ENCODE measurements at regions not wholly inside any gene's neighbourhood (a gene's known extent, or its start where the extent isn't known, plus 50 kb on each side); places are given as distances from the start of the nearest gene placed in this dataset.

DNA sequence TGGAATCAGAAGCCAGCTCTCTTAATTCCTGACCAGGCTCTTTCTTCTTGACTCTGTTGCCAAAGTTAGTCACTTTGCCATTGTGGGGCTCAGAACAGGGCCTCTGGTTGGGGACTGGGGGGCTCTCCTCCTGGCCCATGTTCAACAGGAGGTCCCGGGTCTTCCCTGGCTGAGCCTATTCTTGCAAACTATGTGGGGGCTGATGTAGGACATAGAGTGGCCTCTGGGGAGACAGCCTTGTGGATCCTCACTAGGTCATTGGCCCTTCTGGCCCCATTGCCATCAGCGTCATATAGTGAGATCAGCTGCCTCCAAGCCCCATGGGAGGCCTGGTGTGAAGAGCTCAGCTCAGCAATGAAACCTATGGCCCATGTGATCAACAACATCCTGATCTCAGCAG, 77.6 kb upstream of the LEP start:
- TF ChIP-seq, protein P1, sequence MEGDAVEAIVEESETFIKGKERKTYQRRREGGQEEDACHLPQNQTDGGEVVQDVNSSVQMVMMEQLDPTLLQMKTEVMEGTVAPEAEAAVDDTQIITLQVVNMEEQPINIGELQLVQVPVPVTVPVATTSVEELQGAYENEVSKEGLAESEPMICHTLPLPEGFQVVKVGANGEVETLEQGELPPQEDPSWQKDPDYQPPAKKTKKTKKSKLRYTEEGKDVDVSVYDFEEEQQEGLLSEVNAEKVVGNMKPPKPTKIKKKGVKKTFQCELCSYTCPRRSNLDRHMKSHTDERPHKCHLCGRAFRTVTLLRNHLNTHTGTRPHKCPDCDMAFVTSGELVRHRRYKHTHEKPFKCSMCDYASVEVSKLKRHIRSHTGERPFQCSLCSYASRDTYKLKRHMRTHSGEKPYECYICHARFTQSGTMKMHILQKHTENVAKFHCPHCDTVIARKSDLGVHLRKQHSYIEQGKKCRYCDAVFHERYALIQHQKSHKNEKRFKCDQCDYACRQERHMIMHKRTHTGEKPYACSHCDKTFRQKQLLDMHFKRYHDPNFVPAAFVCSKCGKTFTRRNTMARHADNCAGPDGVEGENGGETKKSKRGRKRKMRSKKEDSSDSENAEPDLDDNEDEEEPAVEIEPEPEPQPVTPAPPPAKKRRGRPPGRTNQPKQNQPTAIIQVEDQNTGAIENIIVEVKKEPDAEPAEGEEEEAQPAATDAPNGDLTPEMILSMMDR (IDR thresholded peaks at IDR 0.05; ENCODE audit: control insufficient read depth, extremely low read depth, insufficient read depth): no peak

DNA sequence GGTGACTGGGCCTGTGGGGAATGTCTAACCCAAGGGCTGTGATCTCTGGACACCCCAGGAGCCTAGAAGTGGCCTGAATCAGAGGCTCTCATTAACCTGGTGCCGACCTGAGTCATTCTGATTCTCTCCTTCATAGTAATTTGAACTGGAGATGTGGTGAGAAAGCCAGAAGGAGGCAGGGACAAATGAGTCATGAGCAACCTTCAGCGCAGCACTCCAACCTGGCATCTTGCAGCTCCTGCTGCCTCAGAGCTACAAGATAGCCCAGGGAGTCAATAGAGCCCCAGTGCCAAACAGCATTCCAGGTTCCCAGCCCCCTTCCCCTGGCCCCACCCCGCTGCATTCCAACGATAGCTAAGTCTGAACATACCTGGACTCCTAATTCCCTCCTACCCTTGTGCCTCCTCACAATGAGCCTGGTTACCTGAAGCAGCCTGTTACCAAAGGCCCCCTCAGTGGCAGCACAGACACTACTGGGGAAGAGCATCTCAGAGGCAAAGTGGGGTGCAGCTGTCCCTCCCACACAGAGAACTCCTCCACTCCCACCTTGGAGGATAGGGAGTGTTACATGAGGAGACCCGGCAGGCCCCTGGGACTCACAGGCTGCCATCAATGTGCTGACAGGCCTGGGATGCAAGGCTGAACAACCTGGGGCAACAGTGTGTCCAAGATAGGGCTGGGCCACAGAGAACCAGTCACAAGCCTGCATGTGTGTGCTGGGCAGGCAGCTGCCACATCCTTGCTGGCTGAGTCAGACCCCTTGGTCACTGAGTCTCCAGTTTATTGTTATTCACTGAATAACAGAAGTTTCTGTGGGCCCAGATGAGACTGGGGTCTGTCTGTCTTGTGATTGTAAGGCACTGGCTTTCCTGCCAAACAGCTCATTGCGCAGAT, 76.8 kb upstream of the LEP start:
- DNase-seq (ENCODE audit: low read depth): no peak
- TF ChIP-seq, protein P1 (IDR thresholded peaks at IDR 0.05; ENCODE audit: control insufficient read depth, extremely low read depth, insufficient read depth): no peak
- no peak overlapping the region for H3K4me3 ChIP-seq (ENCODE audit: low read depth, low read length)

More for the DNA sequence above, 77.6 kb upstream of the LEP start:
- no peak overlapping the region for H3K4me3 ChIP-seq (ENCODE audit: low read depth, low read length)
- DNase-seq (ENCODE audit: low read depth): no peak

- no peak for DNase-seq (ENCODE audit: low read depth)
- no peak overlapping the region for H3K4me3 ChIP-seq (ENCODE audit: low read depth, low read length)
- TF ChIP-seq, protein P1 (IDR thresholded peaks at IDR 0.05; ENCODE audit: control insufficient read depth, extremely low read depth, insufficient read depth): no peak
Observed at GRCh38 chr7:128164955-128165670, 76.0 kb upstream of the LEP start.

GRCh38 chr7:128165927-128166420, 75.1 kb upstream of the LEP start:
- TF ChIP-seq, protein P1 (IDR thresholded peaks at IDR 0.05; ENCODE audit: control insufficient read depth, extremely low read depth, insufficient read depth): no peak
- no peak for DNase-seq (ENCODE audit: low read depth)
- no peak overlapping the region for H3K4me3 ChIP-seq (ENCODE audit: low read depth, low read length)

- no peak for DNase-seq (ENCODE audit: low read depth)
- peak overlapping the region; percentile 26 for H3K4me3 ChIP-seq (ENCODE audit: low read depth, low read length)
- TF ChIP-seq, protein P1 (IDR thresholded peaks at IDR 0.05; ENCODE audit: control insufficient read depth, extremely low read depth, insufficient read depth): no peak
Observed at GRCh38 chr7:128166603-128167041, 74.5 kb upstream of the LEP start.

DNA sequence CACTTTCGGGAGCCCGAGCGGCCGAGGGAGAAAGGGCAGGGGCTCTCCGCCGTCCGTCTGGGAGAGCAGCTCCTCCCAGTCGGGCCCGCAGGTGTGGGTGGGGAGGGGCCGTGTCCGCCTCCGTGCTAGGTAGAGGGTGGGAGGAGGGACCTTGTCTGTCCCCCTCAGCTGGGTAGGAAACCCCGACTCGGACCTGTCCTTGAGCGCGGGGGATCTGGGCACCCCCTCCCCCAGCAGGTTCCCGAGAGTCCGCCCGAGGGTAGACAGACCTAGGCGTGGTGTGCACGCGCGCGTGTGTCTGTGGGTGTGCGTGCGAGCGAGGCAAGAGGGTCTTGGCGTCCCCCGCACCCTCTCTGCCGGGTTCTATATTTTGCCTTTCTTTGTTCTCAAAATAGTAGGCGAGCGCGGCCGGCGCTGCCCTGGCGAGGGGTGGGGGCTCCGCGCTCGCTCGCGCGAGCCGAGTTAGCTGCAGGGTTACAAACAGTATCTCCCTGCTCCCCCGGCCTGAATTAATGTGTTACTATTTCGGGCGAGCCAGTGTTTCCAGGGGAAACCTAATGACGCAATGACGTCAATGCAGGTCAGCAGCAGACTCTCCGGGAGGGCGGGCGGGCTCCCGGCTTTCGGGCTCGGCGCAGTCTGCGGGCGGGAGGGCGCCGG, 73.9 kb upstream of the LEP start:
- TF ChIP-seq, protein P1 (IDR thresholded peaks at IDR 0.05; ENCODE audit: control insufficient read depth, extremely low read depth, insufficient read depth): no peak
- DNase-seq (ENCODE audit: low read depth): no peak
- peak overlapping the region; percentile 29 for H3K4me3 ChIP-seq (ENCODE audit: low read depth, low read length)
